Astrocyte of the spinal cord (primary cell): ENCODE measurements at regions not wholly inside any gene's neighbourhood (a gene's known extent, or its start where the extent isn't known, plus 50 kb on each side); places are given as distances from the start of the nearest gene placed in this dataset.

ENCODE experiments used
- DNase-seq: peaks from one replicate; pipeline ENCODE4 v3.0.0; 2011; ENCODE audit warnings: low read depth, low spot score
- H3K4me3 ChIP-seq: 2 replicates; pipeline ENCODE4 v1.5.1; 2011; ENCODE audit warnings: low read depth, mild to moderate bottlenecking, low read length, moderate library complexity
- in situ Hi-C: cut with HindIII; loops from 2 replicates; pipeline ENCODE4 v1.10.0; 2017; ENCODE audit warnings: low sequenced_read_pairs
- TF ChIP-seq, protein P1 (sequence below): IDR thresholded peaks from 2 replicates; pipeline ENCODE4 v1.5.1; 2012; ENCODE audit warnings: low read depth, mild to moderate bottlenecking, low read length, inconsistent platforms

- DNase-seq: no peak
- TF ChIP-seq, protein P1, sequence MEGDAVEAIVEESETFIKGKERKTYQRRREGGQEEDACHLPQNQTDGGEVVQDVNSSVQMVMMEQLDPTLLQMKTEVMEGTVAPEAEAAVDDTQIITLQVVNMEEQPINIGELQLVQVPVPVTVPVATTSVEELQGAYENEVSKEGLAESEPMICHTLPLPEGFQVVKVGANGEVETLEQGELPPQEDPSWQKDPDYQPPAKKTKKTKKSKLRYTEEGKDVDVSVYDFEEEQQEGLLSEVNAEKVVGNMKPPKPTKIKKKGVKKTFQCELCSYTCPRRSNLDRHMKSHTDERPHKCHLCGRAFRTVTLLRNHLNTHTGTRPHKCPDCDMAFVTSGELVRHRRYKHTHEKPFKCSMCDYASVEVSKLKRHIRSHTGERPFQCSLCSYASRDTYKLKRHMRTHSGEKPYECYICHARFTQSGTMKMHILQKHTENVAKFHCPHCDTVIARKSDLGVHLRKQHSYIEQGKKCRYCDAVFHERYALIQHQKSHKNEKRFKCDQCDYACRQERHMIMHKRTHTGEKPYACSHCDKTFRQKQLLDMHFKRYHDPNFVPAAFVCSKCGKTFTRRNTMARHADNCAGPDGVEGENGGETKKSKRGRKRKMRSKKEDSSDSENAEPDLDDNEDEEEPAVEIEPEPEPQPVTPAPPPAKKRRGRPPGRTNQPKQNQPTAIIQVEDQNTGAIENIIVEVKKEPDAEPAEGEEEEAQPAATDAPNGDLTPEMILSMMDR: no peak
- in situ Hi-C loops: no loop called here
- H3K4me3 ChIP-seq: no peak overlapping the region
These were observed 193.5 kb upstream of the LRFN2 start for GRCh38 chr6:40780637-40781036.

DNA sequence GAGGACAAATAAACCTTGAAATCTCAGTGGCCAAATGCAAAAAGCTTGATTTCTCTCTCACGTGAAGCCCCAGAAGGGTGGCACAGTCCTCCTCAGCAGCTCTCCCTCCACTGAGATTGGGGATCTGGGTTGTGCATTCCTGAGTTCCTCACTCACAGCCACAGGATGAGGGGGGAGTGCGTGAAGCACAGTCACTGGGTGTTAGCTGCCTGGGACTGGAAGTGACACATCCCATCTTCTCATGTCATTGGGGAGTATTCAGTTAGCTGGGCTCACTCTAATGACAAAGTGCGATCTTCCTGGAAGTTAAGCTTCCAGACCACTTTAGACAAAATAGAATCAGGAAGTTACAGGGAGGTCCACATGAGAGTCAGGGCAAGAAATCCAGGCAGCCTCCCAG lies 192.2 kb upstream of the LRFN2 start:
- peak; percentile 50 for DNase-seq
- TF ChIP-seq, protein P1: no peak
- no peak overlapping the region for H3K4me3 ChIP-seq
- in situ Hi-C loops: no loop called here

GRCh38 chr6:40778918-40779317 lies 191.8 kb upstream of the LRFN2 start:
- no peak overlapping the region for H3K4me3 ChIP-seq
- TF ChIP-seq, protein P1: no peak
- in situ Hi-C loops: no loop called here
- no peak for DNase-seq

DNA sequence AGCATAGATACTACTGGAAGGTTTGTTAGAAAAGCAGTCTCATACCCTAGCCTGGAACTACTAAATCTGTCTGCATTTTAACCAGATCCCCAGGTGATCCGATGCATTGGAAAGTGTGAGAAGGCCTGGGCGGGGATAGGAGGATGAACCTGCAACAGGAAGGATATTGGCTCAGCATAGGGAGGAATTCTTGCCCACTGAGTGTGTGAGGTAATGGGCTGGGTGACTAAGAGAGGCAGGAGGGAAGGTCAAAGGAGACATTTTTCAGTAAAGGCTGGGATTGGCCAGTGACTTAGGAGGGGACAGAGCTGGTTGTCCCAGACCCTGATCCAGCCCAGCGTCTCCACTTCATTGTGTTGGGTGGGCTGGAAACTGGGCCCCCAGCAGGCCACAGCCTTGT lies 191.0 kb upstream of the LRFN2 start:
- TF ChIP-seq, protein P1: no peak
- H3K4me3 ChIP-seq: no peak overlapping the region
- in situ Hi-C loops: no loop called here
- DNase-seq: peak; percentile 6

DNA sequence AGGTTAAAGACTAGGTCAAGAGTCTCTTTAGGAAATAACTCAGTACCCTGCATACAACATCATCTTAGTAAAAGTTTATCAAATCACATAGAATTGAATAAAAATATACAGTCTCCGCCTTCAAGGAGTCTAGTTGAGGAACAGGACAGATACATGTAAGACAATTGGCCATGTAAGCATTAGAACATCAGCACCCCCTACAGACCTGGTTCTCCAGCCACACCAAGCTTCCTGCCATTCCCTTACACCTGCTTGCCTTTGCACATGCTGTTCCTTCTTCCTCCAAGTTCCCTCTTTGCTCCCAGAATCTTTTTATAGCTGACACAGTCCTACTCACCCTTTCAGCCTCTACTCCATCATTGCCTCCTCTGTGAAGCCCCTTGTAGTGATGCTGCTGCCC lies 187.8 kb upstream of the LRFN2 start:
- in situ Hi-C loops: no loop called here
- DNase-seq: no peak
- no peak overlapping the region for H3K4me3 ChIP-seq
- TF ChIP-seq, protein P1: no peak

DNA sequence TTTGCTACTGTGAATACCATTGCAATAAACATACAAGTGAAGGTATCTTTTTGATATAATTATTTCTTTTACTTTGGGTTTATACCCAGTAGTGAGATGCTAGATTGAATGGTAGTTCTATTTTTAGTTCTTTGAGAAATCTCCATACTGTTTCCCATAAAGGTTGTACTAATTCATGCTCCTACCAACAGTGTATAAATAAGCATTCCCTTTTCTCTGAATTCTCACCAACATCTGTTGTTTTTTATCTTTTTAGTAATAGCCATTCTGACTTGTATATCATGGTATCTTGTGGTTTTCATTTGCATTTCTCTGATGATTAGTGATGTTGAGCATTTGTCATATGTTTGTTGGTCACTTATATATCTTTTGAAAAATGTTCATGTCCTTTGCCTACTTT lies 183.6 kb upstream of the LRFN2 start:
- TF ChIP-seq, protein P1: no peak
- H3K4me3 ChIP-seq: no peak overlapping the region
- DNase-seq: no peak
- in situ Hi-C loops: no loop called here

- in situ Hi-C loops: no loop called here
- no peak overlapping the region for H3K4me3 ChIP-seq
- DNase-seq: no peak
- TF ChIP-seq, protein P1: no peak
These were observed 177.6 kb upstream of the LRFN2 start for GRCh38 chr6:40764726-40765125.
